ENCODE measurements at regions not wholly inside any gene's neighbourhood (a gene's known extent, or its start where the extent isn't known, plus 50 kb on each side); places are given as distances from the start of the nearest gene placed in this dataset.

GRCh38 chr11:45393334-45393733 lies 107.2 kb upstream of the SYT13 start:
- TF ChIP-seq POLR2A (IDR thresholded peaks at IDR 0.05) (no peak), CTCF (IDR thresholded peaks at IDR 0.05) (no peak)

All from uterus (tissue), 2 donors.